ENCODE measurements at regions not wholly inside any gene's neighbourhood (a gene's known extent, or its start where the extent isn't known, plus 50 kb on each side); places are given as distances from the start of the nearest gene placed in this dataset.

- TF ChIP-seq ZNF462 (CRISPR knock-in tag; IDR thresholded peaks at IDR 0.05), result no peak
- TF ChIP-seq POLR2AphosphoS5 (IDR thresholded peaks at IDR 0.05; ENCODE audit: low read depth), result no peak
Observed at GRCh38 chr3:71964170-71964569, 179.2 kb upstream of the PROK2 start (continued).

- H3K27ac ChIP-seq (ENCODE audit: low read depth), result no peak overlapping the region
- DNase-seq (ENCODE audit: low spot score), result no peak
- H3K36me3 ChIP-seq (ENCODE audit: insufficient read depth), result no peaks in the 10 kb centered on the region
- H4K20me1 ChIP-seq (replicated peaks; ENCODE audit: insufficient read depth), result no peaks in the 10 kb centered on the region
- no peak for ATAC-seq
- H3K4me2 ChIP-seq, result no peak overlapping the region
- Mint-ChIP-seq H3K9me3 (no peaks in the 10 kb centered on the region), H3K27ac (no peak overlapping the region), H3K4me1 (peaks cover 24% of the 10 kb centered on the region), H3K27me3 (ENCODE audit: insufficient read depth, low read depth, poor library complexity) (peaks cover 5% of the 10 kb centered on the region), H3K4me3 (no peak overlapping the region), H3K36me3 (ENCODE audit: low read depth) (peaks cover 2% of the 10 kb centered on the region; the same call in 1 of the 3 replicates)
- H3K9me2 ChIP-seq (ENCODE audit: insufficient read depth), result no peaks in the 10 kb centered on the region; the same call in 1 of the 2 replicates
- H3K4me1 ChIP-seq (ENCODE audit: insufficient read depth), result peaks cover 18% of the 10 kb centered on the region
- H2AFZ ChIP-seq, result no peak overlapping the region
- H3K4me3 ChIP-seq, result no peak overlapping the region
- no peaks in the 10 kb centered on the region for H3F3A ChIP-seq (replicated peaks; ENCODE audit: low read depth)
- H3K27me3 ChIP-seq (ENCODE audit: insufficient read depth), result no peaks in the 10 kb centered on the region
- no peaks in the 10 kb centered on the region for H3K79me2 ChIP-seq (replicated peaks; ENCODE audit: insufficient read depth)
- no peak for TF ChIP-seq ZNF462 (CRISPR knock-in tag; IDR thresholded peaks at IDR 0.05)
- TF ChIP-seq ZNF114 (CRISPR knock-in tag; IDR thresholded peaks at IDR 0.05), result no peak
- TF ChIP-seq POLR2AphosphoS5 (IDR thresholded peaks at IDR 0.05; ENCODE audit: low read depth), result no peak
- TF ChIP-seq CREB1 (CRISPR knock-in tag; IDR thresholded peaks at IDR 0.05; ENCODE audit: low read depth), result no peak
- no peak for TF ChIP-seq EZH2 (IDR thresholded peaks at IDR 0.05; ENCODE audit: low read depth, unreplicated experiment)
- no peak for TF ChIP-seq NANOG (IDR thresholded peaks at IDR 0.05; ENCODE audit: borderline replicate concordance)
- no peak for TF ChIP-seq STAT1 (IDR thresholded peaks at IDR 0.05; ENCODE audit: unreplicated experiment)
- no peak for TF ChIP-seq ZNF331 (CRISPR knock-in tag; IDR thresholded peaks at IDR 0.05; ENCODE audit: low read depth)
Observed at GRCh38 chr3:71962561-71963240, 177.8 kb upstream of the PROK2 start.
